Mesendoderm (in vitro differentiated cells): ENCODE measurements at regions not wholly inside any gene's neighbourhood (a gene's known extent, or its start where the extent isn't known, plus 50 kb on each side); places are given as distances from the start of the nearest gene placed in this dataset.

ENCODE experiments used
- DNase-seq: peaks from one replicate; pipeline ENCODE4 v3.0.0; 2013
- H2AK5ac ChIP-seq: 2 replicates; pipeline ENCODE4 v1.6.1; 2013; ENCODE audit warnings: low read length, inconsistent platforms
- H2BK120ac ChIP-seq: 2 replicates; pipeline ENCODE4 v1.6.1; 2013; ENCODE audit warnings: low read depth, mild to moderate bottlenecking, low read length, moderate library complexity, mixed read lengths
- H2BK15ac ChIP-seq: replicated peaks from 2 replicates; pipeline ENCODE4 v1.6.1; 2013; ENCODE audit warnings: low read depth, mild to moderate bottlenecking, moderate library complexity
- H2BK5ac ChIP-seq: 2 replicates; pipeline ENCODE4 v1.6.1; 2013; ENCODE audit warnings: low read length, inconsistent platforms
- H3K18ac ChIP-seq: 2 replicates; pipeline ENCODE4 v1.6.1; 2013; ENCODE audit warnings: mild to moderate bottlenecking, low read length, mixed read lengths
- H3K23ac ChIP-seq: one replicate; pipeline ENCODE4 v1.6.1; 2013; ENCODE audit warnings: low read length
- H3K27ac ChIP-seq: 2 replicates; pipeline ENCODE4 v1.5.1; 2013; ENCODE audit warnings: low read depth, mild to moderate bottlenecking, inconsistent platforms, low read length, moderate library complexity
- H3K27me3 ChIP-seq: 2 replicates; pipeline ENCODE4 v1.6.1; 2013; ENCODE audit warnings: low read length, control low read depth, mild to moderate bottlenecking, inconsistent platforms; ENCODE audit not compliant: insufficient read depth, poor library complexity
- H3K36me3 ChIP-seq: 2 replicates; pipeline ENCODE4 v1.6.1; 2013; ENCODE audit warnings: low read length, inconsistent platforms; ENCODE audit not compliant: control insufficient read depth, insufficient read depth
- H3K4ac ChIP-seq: one replicate; pipeline ENCODE4 v1.6.1; 2013; ENCODE audit warnings: low read depth, mild to moderate bottlenecking, low read length, moderate library complexity
- H3K4me1 ChIP-seq: 2 replicates; pipeline ENCODE4 v1.6.1; 2013; ENCODE audit warnings: low read depth, low read length, inconsistent platforms; ENCODE audit not compliant: control insufficient read depth
- H3K4me2 ChIP-seq: 2 replicates; pipeline ENCODE4 v1.6.1; 2013; ENCODE audit warnings: low read length
- H3K4me3 ChIP-seq: 2 replicates; pipeline ENCODE4 v1.5.1; 2013; ENCODE audit warnings: mild to moderate bottlenecking, low read length
- H3K56ac ChIP-seq: one replicate; pipeline ENCODE4 v1.6.1; 2013; ENCODE audit warnings: low read length
- H3K79me1 ChIP-seq: 2 replicates; pipeline ENCODE4 v1.6.1; 2013; ENCODE audit warnings: low read length, inconsistent platforms
- H3K79me2 ChIP-seq: 2 replicates; pipeline ENCODE4 v1.6.1; 2013; ENCODE audit warnings: mild to moderate bottlenecking, low read length; ENCODE audit not compliant: control insufficient read depth, insufficient read depth
- H3K9ac ChIP-seq: 2 replicates; pipeline ENCODE4 v1.6.1; 2013; ENCODE audit warnings: low read length, inconsistent platforms
- H4K5ac ChIP-seq: one replicate; pipeline ENCODE4 v1.6.1; 2013; ENCODE audit warnings: low read length
- H4K8ac ChIP-seq: one replicate; pipeline ENCODE4 v1.6.1; 2013; ENCODE audit warnings: low read depth, mild to moderate bottlenecking, control low read depth, low read length, moderate library complexity
- WGBS: extraction: QIAGEN DNeasy Blood & Tissue Kit; methylation state at CpG from one replicate; pipeline ENCODE4 v1.1.7; 2013; ENCODE audit warnings: low lambda C conversion rate, missing lambda C conversion rate; ENCODE audit not compliant: insufficient coverage; ENCODE audit errors: extremely low coverage; 5-methylcytosine and 5-hydroxymethylcytosine counted together

DNA sequence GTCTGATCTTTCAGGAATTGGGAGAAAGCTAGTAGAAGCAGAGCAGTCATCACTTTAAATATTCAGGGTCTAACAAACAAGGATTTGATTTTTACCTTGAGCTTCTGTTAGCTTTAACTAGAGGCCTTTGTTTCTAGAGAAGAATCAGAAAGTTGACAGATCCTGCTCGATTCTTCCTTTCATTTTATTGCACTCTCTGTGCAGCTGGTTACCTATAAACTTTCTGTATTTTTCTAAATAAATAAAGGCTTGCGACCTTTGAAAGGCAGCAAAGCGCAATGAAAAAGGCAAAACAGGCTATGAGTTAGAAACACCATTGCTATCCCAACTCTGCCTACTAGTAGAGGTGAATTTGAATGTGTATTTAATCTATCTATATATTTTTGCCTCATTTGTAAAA lies 101.4 kb upstream of the NPY2R start:
- Histone ChIP-seq H2BK120ac (no peak overlapping the region), H3K4me3 (no peak overlapping the region), H3K27ac (no peak overlapping the region), H2BK15ac (no peak overlapping the region), H3K79me2 (no peaks in the 10 kb centered on the region), H3K23ac (no peak overlapping the region), H4K8ac (no peak overlapping the region), H3K4ac (no peak overlapping the region), H3K36me3 (no peaks in the 10 kb centered on the region), H2AK5ac (no peak overlapping the region), H3K56ac (no peak overlapping the region), H3K9ac (no peak overlapping the region), H4K5ac (no peak overlapping the region), H3K18ac (no peak overlapping the region), H2BK5ac (no peak overlapping the region), H3K79me1 (no peaks in the 10 kb centered on the region), H3K27me3 (no peaks in the 10 kb centered on the region), H3K4me1 (no peaks in the 10 kb centered on the region), H3K4me2 (no peak overlapping the region)
- no CpG with 5 or more reads among the region's 3 CpGs for WGBS
- no peak for DNase-seq

GRCh38 chr4:155114790-155115189 lies 93.6 kb upstream of the NPY2R start:
- no peak overlapping the region for H3K4me3 ChIP-seq
- H2BK120ac ChIP-seq: no peak overlapping the region
- H2BK15ac ChIP-seq: no peak overlapping the region
- no peaks in the 10 kb centered on the region for H3K27me3 ChIP-seq
- no peak overlapping the region for H4K5ac ChIP-seq
- H3K23ac ChIP-seq: no peak overlapping the region
- no peak for DNase-seq
- H3K79me2 ChIP-seq: no peaks in the 10 kb centered on the region
- no peak overlapping the region for H3K4me2 ChIP-seq
- H3K56ac ChIP-seq: no peak overlapping the region
- no peaks in the 10 kb centered on the region for H3K79me1 ChIP-seq
- no peak overlapping the region for H2BK5ac ChIP-seq
- H3K36me3 ChIP-seq: no peaks in the 10 kb centered on the region
- H3K18ac ChIP-seq: no peak overlapping the region
- no peak overlapping the region for H2AK5ac ChIP-seq
- H4K8ac ChIP-seq: no peak overlapping the region
- H3K4ac ChIP-seq: no peak overlapping the region
- no peak overlapping the region for H3K9ac ChIP-seq
- no peaks in the 10 kb centered on the region for H3K4me1 ChIP-seq
- no peak overlapping the region for H3K27ac ChIP-seq

- Histone ChIP-seq H3K79me2 (no peaks in the 10 kb centered on the region), H3K27me3 (no peaks in the 10 kb centered on the region)
- peak; percentile 36 for DNase-seq
These were observed 89.4 kb upstream of the NPY2R start for GRCh38 chr4:155119006-155119405.

GRCh38 chr4:155120536-155120935 lies 87.9 kb upstream of the NPY2R start:
- H3K36me3 ChIP-seq: no peaks in the 10 kb centered on the region
- H3K27ac ChIP-seq: no peak overlapping the region
- H3K23ac ChIP-seq: no peak overlapping the region
- no peaks in the 10 kb centered on the region for H3K79me1 ChIP-seq
- no peak for DNase-seq
- no peak overlapping the region for H3K18ac ChIP-seq
- H2BK5ac ChIP-seq: no peak overlapping the region
- no peak overlapping the region for H4K5ac ChIP-seq
- no peak overlapping the region for H2BK15ac ChIP-seq
- no peak overlapping the region for H3K4me2 ChIP-seq
- no peak overlapping the region for H4K8ac ChIP-seq
- no peaks in the 10 kb centered on the region for H3K79me2 ChIP-seq
- no peaks in the 10 kb centered on the region for H3K27me3 ChIP-seq
- no peaks in the 10 kb centered on the region for H3K4me1 ChIP-seq
- H2AK5ac ChIP-seq: no peak overlapping the region
- no peak overlapping the region for H3K9ac ChIP-seq
- no peak overlapping the region for H2BK120ac ChIP-seq
- H3K4ac ChIP-seq: no peak overlapping the region
- H3K56ac ChIP-seq: no peak overlapping the region
- WGBS: no CpG with 5 or more reads among the region's 1 CpG
- no peak overlapping the region for H3K4me3 ChIP-seq

More at GRCh38 chr4:155119006-155119405, 89.4 kb upstream of the NPY2R start:
- H3K56ac ChIP-seq: no peak overlapping the region
- no peaks in the 10 kb centered on the region for H3K79me1 ChIP-seq
- H2AK5ac ChIP-seq: no peak overlapping the region
- H2BK120ac ChIP-seq: no peak overlapping the region
- no peak overlapping the region for H2BK15ac ChIP-seq
- no peak overlapping the region for H3K4me3 ChIP-seq
- H3K9ac ChIP-seq: no peak overlapping the region
- no peak overlapping the region for H3K27ac ChIP-seq
- no peak overlapping the region for H4K8ac ChIP-seq
- H4K5ac ChIP-seq: no peak overlapping the region
- no peaks in the 10 kb centered on the region for H3K36me3 ChIP-seq
- H3K4ac ChIP-seq: no peak overlapping the region
- H2BK5ac ChIP-seq: no peak overlapping the region
- H3K4me2 ChIP-seq: no peak overlapping the region
- H3K23ac ChIP-seq: no peak overlapping the region
- no peaks in the 10 kb centered on the region for H3K4me1 ChIP-seq
- H3K18ac ChIP-seq: no peak overlapping the region

DNA sequence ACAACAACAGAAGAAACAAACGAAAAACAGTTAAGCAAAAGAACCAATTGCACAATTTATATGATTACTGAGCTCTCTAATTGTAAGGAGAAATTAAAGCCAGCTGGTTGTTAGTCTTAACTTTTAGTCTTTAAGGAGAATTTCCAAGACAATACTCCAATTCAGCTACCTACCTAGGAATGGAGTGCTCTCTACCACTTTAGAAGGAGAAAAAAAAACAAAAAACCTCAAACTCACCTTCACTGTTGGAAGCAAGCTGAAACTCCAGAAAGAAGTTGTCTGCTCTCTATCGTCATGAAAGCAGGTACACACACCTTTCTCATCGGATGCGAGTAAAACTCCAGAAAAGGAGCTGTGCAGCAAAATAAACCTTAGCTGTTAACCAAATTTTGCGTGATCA lies 86.1 kb upstream of the NPY2R start:
- Histone ChIP-seq H3K4me3 (no peak overlapping the region), H3K79me1 (no peaks in the 10 kb centered on the region), H3K27ac (no peak overlapping the region), H3K79me2 (no peaks in the 10 kb centered on the region), H2BK120ac (no peak overlapping the region), H3K9ac (no peak overlapping the region), H4K5ac (no peak overlapping the region), H3K36me3 (no peaks in the 10 kb centered on the region), H3K23ac (no peak overlapping the region), H2BK5ac (no peak overlapping the region), H3K4me1 (no peaks in the 10 kb centered on the region), H3K4me2 (no peak overlapping the region), H3K56ac (no peak overlapping the region), H3K18ac (no peak overlapping the region), H2BK15ac (no peak overlapping the region), H2AK5ac (no peak overlapping the region), H4K8ac (no peak overlapping the region), H3K4ac (no peak overlapping the region), H3K27me3 (no peaks in the 10 kb centered on the region)
- DNase-seq: no peak
- no CpG with 5 or more reads among the region's 5 CpGs for WGBS

DNA sequence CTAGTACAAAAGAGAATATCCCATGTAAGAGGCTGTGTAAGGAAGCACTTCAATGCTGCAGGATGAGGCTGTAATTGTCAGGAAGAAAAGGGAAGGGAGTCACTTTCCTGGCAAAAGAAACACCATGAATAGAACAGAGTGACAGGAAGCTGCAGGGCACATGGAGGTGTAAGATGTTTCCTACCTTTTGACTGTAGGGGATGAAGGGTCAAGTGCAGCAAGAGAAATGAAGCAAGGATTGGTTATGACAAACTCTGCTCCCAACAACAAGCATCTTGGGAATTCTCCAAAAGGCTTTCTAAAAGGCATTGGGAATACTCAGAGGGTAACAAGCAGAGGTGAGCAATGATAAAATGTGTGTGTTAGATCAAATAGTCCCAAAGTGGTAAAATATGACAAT lies 74.3 kb upstream of the NPY2R start:
- Histone ChIP-seq H3K9ac (no peak overlapping the region), H3K27me3 (no peaks in the 10 kb centered on the region), H3K4me1 (no peaks in the 10 kb centered on the region), H4K5ac (no peak overlapping the region), H3K18ac (no peak overlapping the region), H2BK5ac (no peak overlapping the region), H3K56ac (no peak overlapping the region), H3K4me3 (no peak overlapping the region), H3K27ac (no peak overlapping the region), H3K4me2 (no peak overlapping the region), H3K4ac (no peak overlapping the region), H3K23ac (no peak overlapping the region), H3K36me3 (no peaks in the 10 kb centered on the region), H4K8ac (no peak overlapping the region), H3K79me1 (no peaks in the 10 kb centered on the region), H3K79me2 (no peaks in the 10 kb centered on the region), H2BK120ac (no peak overlapping the region), H2BK15ac (no peak overlapping the region), H2AK5ac (no peak overlapping the region)
- no peak for DNase-seq
